ENCODE measurements at regions not wholly inside any gene's neighbourhood (a gene's known extent, or its start where the extent isn't known, plus 50 kb on each side); places are given as distances from the start of the nearest gene placed in this dataset.

DNA sequence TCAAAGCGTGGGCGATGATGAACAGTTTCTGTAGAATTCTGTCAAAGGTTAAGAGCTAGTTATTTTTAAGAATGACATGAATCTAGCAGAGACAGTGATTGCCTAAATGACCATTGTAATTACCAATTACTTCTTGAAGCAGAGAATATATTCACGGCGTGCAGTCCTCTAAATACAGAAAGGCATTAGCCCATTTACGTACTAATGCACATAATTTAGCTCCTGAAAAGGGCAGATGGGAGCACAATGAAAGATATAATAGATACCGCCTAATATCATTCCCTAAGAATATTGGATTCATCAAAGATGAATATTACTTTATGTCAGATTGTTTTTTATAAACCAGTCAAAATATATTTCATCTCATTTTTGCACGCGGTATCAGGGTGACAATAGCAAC lies 212.4 kb downstream of the URI1 start:
- DNase-seq = no peak

DNA sequence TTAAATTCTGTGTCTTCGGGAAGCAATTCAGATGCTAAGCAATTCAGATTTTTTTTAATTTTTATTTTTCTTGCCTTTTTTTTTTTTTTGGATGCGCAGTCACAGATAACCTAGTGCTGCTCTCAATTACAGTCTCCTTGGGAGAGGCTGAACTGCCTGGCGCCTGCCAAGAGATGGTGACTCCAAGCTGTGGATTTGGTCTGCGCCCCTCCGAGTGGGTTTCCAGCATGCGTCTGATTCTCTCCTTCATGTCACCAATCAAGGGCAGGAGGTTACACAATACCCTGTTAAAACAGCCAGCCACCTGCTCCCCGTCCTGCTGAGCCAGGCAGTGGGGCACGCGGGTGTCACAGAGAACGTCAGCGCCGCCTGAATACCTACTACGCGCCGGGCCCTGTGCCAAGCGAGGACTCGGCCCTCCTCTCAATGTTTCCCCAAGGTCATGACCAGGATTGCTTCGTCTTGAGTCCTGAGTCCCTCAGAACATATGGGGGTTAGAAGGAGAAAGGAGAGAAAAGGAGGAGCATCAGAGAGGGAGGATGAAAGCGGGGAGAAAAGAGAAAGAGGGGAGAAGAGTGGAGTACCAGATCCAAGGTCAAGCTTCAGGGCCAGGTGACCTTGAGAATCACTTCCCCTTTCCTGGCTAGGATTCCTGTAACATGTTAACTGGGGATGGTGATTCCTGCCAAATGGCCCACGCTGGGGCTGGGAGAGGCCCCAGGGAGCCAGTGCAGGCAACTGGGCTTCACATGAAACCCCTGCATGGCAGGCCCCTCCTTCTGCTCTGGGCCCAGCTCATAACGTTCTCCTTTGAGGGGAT lies 213.6 kb downstream of the URI1 start:
- no peak for DNase-seq

DNA sequence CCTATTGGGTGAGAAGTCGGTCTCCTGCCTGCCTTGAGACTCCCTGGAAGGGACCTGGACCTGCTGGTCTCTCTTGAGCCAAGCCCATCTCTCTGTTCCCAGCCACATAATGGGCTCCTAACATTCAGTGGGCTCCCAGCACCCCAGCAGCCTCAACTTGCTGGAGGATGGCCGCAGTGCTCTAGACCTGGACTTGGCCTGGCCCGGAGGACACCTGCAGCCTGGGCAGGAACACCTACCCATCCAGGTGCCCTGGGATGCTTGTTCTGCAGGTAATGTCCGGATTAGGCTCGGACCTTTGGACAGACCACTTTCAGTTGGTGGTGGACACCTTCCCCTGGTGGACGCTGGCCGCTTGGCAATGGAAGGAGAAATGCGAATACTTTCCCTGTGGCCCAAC lies 214.6 kb downstream of the URI1 start:
- no peak for DNase-seq

DNA sequence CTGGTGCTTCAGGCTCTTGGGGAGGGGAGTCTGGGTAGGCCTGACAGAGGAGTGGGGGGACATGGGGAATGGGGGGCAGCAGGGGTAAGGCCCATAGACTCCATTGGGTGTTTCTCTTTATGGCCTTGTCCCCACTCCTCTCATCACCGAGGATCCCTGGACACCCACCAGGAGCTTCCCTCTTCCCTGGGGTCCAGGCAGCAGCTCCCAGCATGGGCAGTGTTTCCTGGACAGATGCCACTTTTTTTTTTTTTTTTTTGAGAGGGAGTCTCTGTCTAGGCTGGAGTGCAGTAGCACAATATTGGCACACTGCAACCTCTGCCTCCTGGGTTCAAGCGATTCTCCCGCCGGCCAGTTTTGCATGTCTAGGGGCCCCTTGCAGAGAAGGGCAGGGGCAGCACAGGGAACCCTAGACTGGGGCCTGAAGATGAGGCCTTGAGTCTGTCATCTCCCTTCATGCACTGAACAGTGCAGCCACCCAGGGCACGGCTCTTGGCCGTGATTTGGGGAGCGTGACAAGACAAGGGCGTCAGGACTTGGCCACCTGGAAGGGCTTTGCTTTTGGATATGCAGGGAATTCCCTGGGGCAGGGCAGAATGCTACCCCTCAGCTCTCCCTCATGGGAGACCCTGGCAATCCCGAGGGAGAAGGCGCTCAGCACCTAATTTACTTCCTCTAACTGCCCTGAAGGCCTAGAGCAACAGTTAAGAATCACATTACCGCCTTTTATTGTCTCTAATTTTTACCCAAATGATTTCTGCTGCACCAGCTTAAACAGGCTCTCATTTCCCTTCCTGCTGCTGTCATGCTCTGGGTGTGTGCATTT lies 213.9 kb upstream of the ZNF536 start:
- no peak for DNase-seq

DNA sequence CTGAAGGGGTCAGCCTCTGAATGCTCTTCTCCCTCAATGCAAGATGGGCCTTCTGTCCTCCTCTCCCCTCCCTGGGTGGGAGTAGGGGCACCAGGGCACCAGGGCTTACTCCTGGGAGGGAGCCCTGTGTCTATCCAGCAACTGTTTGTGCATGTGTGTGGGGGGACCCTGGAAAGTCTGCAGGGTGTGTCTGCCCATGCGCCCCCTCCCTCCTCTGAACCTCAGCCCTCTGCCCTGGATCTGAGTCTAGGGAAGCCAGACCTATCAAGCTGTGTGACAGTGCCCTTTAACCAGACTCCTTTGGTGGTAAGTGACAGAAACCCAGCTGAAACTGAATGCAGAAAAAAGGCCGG lies 213.3 kb upstream of the ZNF536 start:
- DNase-seq = no peak

DNA sequence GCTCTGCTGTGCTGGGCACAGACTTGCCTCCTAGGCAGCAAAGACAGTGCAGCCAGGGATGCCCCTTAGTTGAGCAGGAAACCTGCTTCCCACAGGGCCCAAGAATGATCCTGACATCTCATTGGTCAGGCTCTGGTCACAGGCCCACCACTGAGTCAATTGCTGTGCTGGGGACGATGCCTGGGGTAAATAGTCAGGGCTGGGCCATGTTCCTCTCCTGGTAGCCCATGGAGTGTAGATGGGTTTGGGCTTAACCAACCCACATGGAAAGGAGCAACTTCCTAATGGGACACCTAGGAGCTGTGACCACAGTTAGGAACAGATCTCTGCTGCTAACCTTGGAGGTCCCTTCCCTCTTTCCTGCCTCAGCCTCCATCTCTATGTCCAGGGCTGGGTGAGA lies 212.5 kb upstream of the ZNF536 start:
- no peak for DNase-seq

DNA sequence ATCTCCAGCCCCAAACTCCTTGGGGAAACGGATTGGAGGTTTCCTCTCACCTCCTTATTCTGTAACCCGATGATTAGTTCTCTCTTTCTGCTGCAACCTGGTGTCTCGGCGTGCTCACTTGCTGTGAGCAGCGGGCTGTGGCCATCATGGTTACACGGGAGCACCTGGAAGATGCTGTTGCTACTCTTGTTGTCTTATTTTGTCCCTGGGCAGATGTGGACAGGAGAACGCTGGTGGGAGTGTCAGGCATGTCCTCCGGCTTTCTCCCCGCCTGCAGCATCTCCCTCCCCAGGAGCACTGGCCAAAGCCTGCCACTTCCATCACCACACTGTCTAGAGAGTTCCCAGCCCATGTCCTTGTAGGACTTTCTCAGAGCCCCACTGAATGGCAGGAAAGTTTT lies 211.8 kb upstream of the ZNF536 start:
- no peak for DNase-seq

DNA sequence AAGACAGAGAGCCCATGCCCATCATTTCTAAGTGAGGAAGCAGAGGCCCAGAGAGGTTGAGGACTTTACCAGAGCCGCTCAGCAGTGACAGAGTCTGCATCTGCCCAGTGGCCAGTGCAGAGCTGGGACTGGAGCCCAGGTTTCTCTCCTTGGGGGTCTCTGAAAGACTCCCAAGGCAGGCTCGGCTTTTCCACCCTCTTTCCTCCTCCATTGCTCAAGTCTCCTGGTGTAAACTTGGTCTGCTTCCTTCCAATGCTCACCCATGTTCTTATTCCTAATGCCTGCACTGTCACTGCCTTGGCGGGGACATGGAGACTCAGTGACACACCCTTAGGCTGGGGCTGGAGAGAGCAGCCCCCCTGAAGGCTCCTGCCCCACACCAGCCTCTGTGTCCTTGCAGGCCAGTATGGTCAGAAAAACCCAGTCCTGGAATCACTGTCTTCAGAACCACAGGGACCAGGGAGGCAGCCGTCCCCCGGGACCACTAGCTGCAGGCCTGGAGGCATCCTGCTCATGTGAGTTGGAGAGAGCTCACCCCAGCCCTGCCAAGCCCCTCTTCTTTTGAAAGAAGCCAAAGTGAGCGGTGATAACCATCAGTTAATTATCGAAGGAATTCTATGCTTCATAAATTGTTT lies 211.0 kb upstream of the ZNF536 start:
- no peak for DNase-seq

DNA sequence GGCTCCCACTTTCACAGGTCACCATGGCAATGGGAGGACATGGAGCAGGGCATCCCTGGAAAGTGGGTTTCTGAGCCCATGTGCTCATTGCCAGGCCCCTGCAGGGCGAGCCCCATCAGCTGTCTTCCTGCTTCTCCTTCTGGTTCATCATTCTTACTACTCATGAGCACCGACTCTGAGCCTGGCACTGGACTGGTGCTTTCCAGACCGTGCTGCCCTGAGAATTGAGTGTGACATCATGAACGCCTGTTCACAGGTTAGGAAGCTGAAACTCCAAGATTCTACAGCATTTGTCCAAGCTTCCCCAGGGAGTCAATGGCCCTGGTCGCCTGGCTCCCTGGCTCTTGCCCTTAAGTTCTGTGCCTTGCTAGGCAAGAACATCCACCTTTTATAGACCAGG lies 210.4 kb upstream of the ZNF536 start:
- DNase-seq = no peak

DNA sequence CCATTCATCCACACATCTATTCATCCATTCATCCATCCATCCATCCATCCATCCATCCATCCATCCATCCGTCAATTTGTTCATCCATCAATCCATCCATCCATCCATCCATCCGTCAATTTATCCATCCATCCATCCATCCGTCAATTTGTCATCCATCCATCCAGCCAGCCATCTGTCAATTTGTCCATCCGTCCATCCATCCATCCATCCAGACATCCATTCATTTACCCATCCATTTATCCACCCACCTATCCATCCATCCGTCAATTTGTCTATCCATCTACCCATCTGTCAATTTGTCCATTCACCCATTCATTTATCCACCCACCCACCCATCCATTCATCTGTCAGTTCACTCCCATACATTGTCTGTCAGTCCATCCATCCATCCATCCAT lies 209.5 kb upstream of the ZNF536 start:
- no peak for DNase-seq

DNA sequence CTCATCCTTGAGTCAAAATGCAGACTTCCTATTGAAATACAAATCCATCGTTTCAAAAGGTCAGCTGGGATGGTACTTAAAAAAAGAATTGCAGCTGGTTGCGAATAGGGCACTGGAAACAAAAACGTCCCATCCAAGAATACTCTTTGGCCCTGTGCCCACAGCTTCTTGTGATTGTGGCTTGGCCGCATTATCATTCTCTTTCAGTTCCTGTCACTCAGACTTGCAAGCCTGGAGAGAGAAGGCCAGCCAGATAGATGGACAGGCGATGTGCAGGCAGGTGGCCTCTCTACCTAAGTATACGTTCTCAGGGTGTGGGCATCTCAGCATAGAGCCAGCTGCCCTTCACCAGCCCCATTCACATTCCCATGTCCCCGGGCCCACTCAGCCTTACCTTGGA lies 208.5 kb upstream of the ZNF536 start:
- DNase-seq = no peak

DNA sequence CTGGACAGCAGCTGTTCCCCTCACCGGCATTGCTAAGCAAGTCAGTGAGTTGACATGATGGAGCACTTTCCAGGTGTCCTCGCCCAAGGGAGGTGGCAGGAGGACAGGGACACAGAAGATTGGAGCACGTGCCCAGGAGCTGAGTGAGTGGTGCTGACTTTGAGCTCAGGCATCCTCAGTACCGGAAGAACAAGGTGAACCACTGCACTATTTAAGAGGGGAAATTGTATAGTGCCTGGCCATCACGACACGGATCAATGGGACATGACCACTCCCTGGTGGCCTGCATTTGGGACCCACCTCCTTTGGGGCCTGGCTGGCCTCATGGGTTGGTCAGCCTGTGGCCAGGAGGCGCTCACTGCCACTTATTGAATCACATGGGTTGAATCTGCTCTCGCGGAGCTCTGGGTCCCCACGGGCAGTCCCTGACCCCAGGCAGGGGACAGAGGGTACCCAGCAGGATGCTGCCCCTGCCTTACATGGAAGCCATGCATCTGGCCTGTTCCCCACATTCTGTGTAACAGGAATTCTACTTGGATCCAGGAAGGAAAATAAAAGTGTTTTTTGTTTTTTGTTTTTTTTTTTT lies 206.9 kb upstream of the ZNF536 start:
- no peak for DNase-seq

DNA sequence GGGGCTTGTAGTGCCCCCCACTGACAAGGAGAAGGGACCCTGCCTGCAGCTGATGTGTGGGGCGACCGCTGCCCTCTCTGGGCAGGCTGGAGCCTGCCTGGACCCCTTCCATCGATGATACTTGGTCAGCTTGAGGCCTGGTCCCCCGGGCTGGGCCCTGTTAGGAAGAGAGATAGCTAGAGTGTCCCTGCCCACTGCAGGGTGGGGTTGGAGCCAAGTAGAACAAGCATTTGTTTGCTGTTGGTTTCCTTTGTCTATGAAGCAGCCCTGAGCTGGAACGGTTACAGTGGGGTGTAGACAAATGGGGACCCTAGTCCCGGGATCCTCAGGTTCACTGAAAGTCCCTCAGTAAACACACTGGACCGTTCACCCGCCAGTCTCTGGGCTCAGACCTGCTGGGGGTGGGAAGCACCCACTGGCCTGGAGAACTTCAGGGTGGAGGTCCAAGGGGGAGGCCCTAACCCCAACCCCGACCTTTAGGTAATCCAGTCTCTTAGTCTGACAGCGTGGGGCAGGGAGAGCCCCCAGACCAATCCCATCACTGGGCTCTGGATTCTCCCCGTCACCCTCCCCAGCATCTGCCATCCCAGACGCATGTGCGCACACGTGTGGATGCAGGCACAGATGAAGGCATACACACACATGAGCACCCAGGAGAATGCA lies 204.8 kb upstream of the ZNF536 start:
- no peak for DNase-seq

DNA sequence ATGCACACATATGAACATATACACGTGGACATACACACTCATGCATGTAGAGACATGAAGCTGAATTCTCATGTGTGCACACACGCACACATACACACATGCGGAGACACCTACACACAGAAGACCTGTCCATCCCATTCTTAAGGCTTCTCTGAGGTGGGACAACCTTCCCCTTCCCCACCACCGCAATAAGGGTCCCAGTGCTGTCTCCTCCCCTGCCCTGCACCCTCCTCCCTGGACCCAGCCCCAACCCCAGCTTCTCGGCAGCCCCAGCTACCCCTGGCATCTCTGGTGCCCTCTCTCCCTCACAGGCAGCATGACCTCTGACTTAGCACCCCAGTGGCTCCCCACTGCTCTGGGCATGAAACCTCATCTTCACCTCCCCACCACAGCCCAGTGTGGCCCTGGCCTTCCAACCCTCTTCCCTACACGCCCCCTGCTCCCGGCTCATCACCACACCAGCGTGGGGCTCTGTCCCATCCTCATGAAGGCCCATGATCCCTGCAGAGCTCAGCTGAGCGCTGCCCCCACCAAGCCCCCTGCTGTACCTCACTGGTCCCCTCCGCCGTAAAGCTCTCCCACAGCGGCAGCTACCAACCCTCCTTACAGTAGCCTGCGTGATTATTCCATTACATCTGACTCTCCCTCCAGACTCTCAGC lies 204.1 kb upstream of the ZNF536 start:
- DNase-seq = no peak

DNA sequence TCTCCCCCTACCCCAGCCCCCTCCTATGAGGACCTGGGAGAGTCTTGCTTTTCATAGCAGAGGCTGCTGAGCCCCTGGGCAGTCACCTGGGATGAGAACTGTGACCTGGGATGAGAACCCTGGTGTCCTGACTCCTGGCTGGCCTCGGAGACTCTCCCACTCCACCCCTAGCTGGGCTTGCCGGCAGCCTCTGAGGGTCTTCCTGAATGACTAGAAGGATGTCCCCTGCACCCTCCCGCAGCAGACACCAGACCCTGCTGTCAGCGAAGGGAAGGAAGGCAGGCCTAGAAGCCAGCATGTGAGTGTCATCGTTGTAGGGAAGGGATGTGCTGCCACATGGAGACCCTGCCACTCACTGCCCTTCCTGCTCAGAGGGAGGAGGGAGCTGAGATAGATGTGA lies 203.4 kb upstream of the ZNF536 start:
- no peak for DNase-seq

DNA sequence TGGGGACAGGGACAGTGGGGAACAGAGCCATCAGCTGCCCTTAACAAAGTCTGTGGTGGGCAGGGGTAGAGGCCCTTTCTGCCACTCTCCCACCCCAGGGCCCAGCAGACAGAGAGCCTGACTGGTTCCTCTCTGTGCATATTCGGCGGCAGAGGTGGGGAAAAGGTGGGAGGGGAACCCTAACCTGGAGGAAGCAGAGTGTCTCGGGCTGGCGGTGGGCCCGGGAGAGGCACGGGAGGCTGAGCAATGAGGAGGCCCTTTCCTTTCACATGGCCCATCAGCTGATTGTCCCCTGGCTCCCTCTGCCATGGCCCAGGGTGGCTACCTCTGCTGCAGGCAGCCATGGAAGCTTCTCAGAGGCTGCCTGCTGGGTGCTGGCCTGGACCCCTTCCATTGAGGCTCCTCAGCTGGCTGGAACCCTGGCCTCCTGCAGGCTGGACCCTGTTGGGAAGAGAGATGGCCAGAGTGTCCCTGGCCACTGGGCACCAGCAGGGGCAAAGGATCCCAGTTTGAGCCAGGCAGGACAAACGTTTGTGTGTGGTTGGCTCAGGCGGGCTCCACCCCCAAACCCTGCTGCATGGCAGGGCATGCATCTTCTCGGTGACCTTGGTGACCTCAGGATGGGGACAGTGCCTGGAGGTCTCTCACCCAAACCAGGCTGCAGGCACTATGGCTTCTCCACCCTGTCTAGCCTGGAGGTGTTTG lies 202.8 kb upstream of the ZNF536 start:
- no peak for DNase-seq

DNA sequence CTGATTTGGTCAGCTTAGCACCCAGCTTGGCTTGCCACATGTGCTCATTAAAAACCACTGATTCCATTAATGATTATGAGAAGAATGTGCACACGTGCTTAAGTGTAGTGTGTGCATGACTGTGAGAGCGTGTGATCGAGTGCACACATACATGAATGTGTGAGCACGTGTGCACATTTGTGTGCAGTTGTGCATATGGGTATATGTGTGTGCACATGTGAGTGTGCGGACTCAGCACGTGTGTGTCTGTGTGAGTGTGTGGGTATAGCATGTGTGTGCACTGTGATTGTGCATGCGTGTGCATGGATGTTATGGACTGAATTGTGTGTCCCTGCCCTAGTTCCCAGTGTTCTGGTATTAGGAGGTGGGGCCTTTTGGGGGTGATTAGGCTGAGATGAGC lies 202.1 kb upstream of the ZNF536 start:
- no peak for DNase-seq

DNA sequence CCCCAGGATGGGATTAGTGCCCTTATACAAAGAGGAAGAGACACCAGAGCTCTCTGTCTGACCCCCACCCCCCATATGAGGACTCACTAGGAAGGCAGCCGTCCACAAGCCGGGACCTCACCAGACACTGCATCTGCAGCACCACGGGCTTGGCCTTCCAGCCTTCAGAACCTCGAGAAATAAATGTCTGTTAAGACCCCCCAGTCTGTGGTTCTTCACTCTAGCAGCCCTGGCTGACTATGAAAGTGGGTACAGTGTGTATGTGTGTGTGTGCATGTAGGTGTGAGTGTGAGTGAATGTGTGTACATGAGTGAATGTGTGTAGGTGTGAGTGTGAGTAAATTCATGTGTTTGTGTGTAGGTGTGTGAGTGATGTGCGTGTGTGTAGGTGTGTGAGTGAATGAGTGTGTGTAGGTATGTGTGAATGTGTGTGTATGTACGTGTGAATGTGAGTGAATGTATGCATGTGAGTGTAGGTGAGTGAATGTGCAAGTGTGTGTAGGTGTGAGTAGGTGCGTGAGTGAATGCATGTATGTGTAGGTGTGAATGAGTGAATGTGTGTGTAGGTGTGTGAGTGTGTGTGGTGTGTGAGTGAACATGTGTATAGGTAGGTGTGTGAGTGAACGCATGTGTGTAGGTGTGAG lies 201.6 kb upstream of the ZNF536 start:
- no peak for DNase-seq

DNA sequence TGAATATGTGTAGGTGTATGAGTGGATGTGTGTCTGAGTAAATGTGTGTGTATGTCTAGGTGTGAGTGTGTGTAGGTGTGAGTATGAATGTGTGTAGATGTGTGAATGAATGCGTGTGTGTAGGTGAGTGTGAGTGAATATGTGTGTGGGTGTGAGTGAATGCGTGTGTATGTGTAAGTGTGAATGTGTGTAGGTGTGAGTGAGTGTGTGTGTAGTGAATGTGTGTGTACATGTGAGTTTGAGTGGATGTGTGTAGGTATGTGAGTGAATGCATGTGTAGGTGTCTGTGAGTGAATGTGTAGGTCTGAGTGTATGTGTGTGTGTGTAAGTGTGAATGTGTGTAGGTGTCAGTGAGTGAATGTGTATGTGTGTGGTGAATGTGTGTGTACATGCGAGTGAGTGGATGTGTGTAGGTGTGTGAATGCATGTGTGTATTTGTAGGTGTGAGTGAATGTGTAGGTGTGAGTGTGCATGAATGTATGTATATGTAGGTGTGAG lies 201.0 kb upstream of the ZNF536 start:
- DNase-seq = no peak

DNA sequence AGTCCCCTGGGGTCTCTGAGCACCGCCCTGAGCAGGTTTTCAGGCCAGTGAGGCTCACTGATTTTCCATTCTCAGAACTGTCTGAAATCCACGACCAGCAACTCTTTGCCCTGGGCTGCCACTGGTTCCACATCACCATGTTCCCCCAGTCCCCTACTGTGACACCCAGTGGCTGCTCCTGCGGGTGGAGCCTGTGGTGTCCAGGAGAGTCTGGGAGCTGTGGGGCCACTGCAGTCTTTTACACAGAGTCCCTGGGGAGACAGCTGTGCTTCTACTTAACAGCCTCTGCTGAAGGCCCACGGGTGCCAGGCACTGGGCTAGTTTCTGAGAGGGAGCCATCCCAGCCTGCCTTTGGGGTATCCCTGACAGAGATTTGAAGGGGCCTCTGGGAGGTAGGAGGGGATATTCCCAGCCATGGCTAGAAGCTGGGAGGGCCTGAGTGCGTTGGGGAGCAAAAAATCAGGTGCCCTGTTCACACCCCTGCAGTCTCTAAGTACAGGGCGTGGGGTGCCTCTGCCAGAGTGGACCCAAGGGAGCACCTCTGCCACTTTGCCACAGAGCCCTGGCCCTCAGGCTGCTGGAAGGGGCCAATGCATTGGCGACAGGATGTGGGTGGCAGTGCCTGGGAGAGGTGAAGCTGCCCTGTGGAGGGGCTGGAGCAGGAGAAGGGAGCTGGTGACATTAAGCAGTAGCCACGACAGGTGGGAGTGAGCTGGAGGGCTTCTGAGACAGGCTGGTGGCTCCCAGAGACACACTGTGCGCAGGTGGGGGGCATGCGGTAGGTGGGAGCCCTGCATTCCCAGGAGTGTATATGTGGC lies 200.2 kb upstream of the ZNF536 start:
- DNase-seq = no peak
